Stomach (tissue), 4 donors: ENCODE measurements at regions not wholly inside any gene's neighbourhood (a gene's known extent, or its start where the extent isn't known, plus 50 kb on each side); places are given as distances from the start of the nearest gene placed in this dataset.

Experiments
- EP300 ChIP-seq: sonication (generic); formaldehyde crosslinking; IDR thresholded peaks from one replicate; pipeline ENCODE4 v1.6.1; 2017; ENCODE audit warnings: antibody characterized with exemption
- POLR2A ChIP-seq, 4 donors: fragments of 450-650 bp; IDR thresholded peaks; one replicate each; pipeline ENCODE4 v1.6.1; 2016; ENCODE audit warnings: antibody characterized with exemption in 4 of 4, control low read depth in 2 of 4, mild to moderate bottlenecking in 1 of 4, moderate library complexity in 1 of 4
- POLR2AphosphoS5 ChIP-seq, 3 donors: sonication (generic); formaldehyde crosslinking; IDR thresholded peaks; one replicate each; pipeline ENCODE4 v1.6.1; 2016; ENCODE audit warnings: antibody characterized with exemption in 3 of 3
- TF ChIP-seq, protein P1 (sequence below), 7 experiments: fragments of 450-650 bp in 4 of 7; fragments of 200-600 bp in 3 of 7; sonication (generic) in 3 of 7; IDR thresholded peaks; one replicate each; pipeline ENCODE4 v1.5.1; 2016 to 2019; ENCODE audit warnings: antibody characterized with exemption in 7 of 7, control low read depth in 2 of 7, mild to moderate bottlenecking in 1 of 7

DNA sequence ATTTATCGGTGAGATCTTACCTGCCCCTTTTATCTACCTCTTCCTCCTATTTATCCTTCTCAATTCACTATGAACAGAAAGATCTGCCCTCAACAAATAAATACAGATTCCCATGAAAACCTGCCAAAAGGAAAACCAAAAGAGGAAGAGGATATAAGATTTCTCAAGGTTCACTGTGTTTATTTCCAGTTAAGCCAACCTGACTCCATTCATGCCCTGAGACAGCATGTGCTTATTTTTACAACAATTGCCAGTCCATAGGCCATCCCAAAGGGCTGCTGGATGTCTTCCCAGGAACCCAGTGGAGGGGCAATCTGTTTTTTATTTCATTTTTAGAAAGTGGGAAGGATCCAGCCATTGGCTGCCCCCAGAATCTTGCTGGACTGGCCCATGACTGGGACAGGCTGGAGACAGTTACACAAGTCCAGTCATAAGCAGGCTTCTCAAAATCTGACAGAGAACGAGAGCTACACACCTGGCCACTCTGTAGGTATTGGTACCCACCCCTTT, 209.1 kb downstream of the IRS2 start:
- TF ChIP-seq, protein P1, sequence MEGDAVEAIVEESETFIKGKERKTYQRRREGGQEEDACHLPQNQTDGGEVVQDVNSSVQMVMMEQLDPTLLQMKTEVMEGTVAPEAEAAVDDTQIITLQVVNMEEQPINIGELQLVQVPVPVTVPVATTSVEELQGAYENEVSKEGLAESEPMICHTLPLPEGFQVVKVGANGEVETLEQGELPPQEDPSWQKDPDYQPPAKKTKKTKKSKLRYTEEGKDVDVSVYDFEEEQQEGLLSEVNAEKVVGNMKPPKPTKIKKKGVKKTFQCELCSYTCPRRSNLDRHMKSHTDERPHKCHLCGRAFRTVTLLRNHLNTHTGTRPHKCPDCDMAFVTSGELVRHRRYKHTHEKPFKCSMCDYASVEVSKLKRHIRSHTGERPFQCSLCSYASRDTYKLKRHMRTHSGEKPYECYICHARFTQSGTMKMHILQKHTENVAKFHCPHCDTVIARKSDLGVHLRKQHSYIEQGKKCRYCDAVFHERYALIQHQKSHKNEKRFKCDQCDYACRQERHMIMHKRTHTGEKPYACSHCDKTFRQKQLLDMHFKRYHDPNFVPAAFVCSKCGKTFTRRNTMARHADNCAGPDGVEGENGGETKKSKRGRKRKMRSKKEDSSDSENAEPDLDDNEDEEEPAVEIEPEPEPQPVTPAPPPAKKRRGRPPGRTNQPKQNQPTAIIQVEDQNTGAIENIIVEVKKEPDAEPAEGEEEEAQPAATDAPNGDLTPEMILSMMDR (IDR thresholded peaks at IDR 0.05) = no peak
- TF ChIP-seq EP300 (no peak), POLR2A (IDR thresholded peaks at IDR 0.05) (no peak), POLR2AphosphoS5 (IDR thresholded peaks at IDR 0.05) (no peak)
